ENCODE measurements at regions not wholly inside any gene's neighbourhood (a gene's known extent, or its start where the extent isn't known, plus 50 kb on each side); places are given as distances from the start of the nearest gene placed in this dataset.
"Not testable (repeated sequence)": the region's sequence is repeated elsewhere in the genome, so short reads cannot be mapped to it uniquely, and the experiment has no call there.

GRCh38 chr2:16971722-16972234, 306.1 kb upstream of the CYRIA start:
- no peak for DNase-seq (ENCODE audit: extremely low read depth, low read depth)
- no peak for TF ChIP-seq CTCF (IDR thresholded peaks at IDR 0.05; ENCODE audit: low read depth, low read length)

- not testable (repeated sequence) for DNase-seq (ENCODE audit: extremely low read depth, low read depth)
Observed at GRCh38 chr2:16970948-16971347, 305.3 kb upstream of the CYRIA start.

- no peak for TF ChIP-seq CTCF (IDR thresholded peaks at IDR 0.05; ENCODE audit: low read depth, low read length)
- no peak for DNase-seq (ENCODE audit: extremely low read depth, low read depth)
Observed at GRCh38 chr2:16962505-16962904, 296.9 kb upstream of the CYRIA start.

- DNase-seq (ENCODE audit: extremely low read depth, low read depth): no peak
- TF ChIP-seq CTCF (IDR thresholded peaks at IDR 0.05; ENCODE audit: low read depth, low read length): no peak
Observed at GRCh38 chr2:16960579-16960978, 294.9 kb upstream of the CYRIA start.

GRCh38 chr2:16958266-16958665, 292.6 kb upstream of the CYRIA start:
- no peak for TF ChIP-seq CTCF (IDR thresholded peaks at IDR 0.05; ENCODE audit: low read depth, low read length)
- no peak for DNase-seq (ENCODE audit: extremely low read depth, low read depth)

- no peak for DNase-seq (ENCODE audit: extremely low read depth, low read depth)
- TF ChIP-seq CTCF (IDR thresholded peaks at IDR 0.05; ENCODE audit: low read depth, low read length): no peak
Observed at GRCh38 chr2:16952805-16953204, 287.2 kb upstream of the CYRIA start.

- TF ChIP-seq CTCF (IDR thresholded peaks at IDR 0.05; ENCODE audit: low read depth, low read length): no peak
- no peak for DNase-seq (ENCODE audit: extremely low read depth, low read depth)
Observed at GRCh38 chr2:16952368-16952767, 286.7 kb upstream of the CYRIA start.

GRCh38 chr2:16950436-16950835, 284.8 kb upstream of the CYRIA start:
- DNase-seq (ENCODE audit: extremely low read depth, low read depth): no peak
- TF ChIP-seq CTCF (IDR thresholded peaks at IDR 0.05; ENCODE audit: low read depth, low read length): no peak

All from AG09319 (cell line).